Immature natural killer cell (primary cell): ENCODE measurements at regions not wholly inside any gene's neighbourhood (a gene's known extent, or its start where the extent isn't known, plus 50 kb on each side); places are given as distances from the start of the nearest gene placed in this dataset.
"Not testable (repeated sequence)": the region's sequence is repeated elsewhere in the genome, so short reads cannot be mapped to it uniquely, and the experiment has no call there.

Source experiments
- DNase-seq, 3 donors: peaks; one replicate each; pipeline ENCODE4 v3.0.0; 2022; ENCODE audit warnings: mixed read lengths in 1 of 3
- H3K27ac Mint-ChIP-seq, 6 donors: one replicate each; pipeline ENCODE4 v1.8.0; 2020; ENCODE audit warnings: mixed read lengths in 6 of 6, mild to moderate bottlenecking in 5 of 6, inconsistent platforms in 4 of 6, moderate library complexity in 3 of 6
- H3K27me3 Mint-ChIP-seq, 3 donors: one replicate each; pipeline ENCODE4 v1.8.0; 2020 to 2021; ENCODE audit warnings: low read depth in 3 of 3, mild to moderate bottlenecking in 3 of 3, mixed read lengths in 3 of 3, moderate library complexity in 3 of 3, inconsistent platforms in 1 of 3
- H3K36me3 Mint-ChIP-seq, 3 donors: one replicate each; pipeline ENCODE4 v1.8.0; 2020; ENCODE audit warnings: mixed read lengths in 3 of 3, inconsistent platforms in 2 of 3, mild to moderate bottlenecking in 2 of 3
- H3K4me1 Mint-ChIP-seq, 2 donors: one replicate each; pipeline ENCODE4 v1.8.0; 2020; ENCODE audit warnings: inconsistent platforms in 2 of 2, mild to moderate bottlenecking in 2 of 2, mixed read lengths in 2 of 2, moderate library complexity in 1 of 2
- H3K4me3 Mint-ChIP-seq, 5 donors: one replicate each; pipeline ENCODE4 v1.8.0; 2020; ENCODE audit warnings: mild to moderate bottlenecking in 5 of 5, mixed read lengths in 5 of 5, inconsistent platforms in 3 of 5, moderate library complexity in 3 of 5
- H3K9me3 Mint-ChIP-seq, 6 donors: one replicate each; pipeline ENCODE4 v1.8.0; 2020; ENCODE audit warnings: mild to moderate bottlenecking in 6 of 6, mixed read lengths in 6 of 6, inconsistent platforms in 4 of 6, moderate library complexity in 3 of 6

GRCh38 chr6:141460743-141461484 lies 671.8 kb upstream of the GJE1 start:
- H3K36me3 Mint-ChIP-seq, result no peaks in the 10 kb centered on the region
- H3K27ac Mint-ChIP-seq, result no peak overlapping the region

DNA sequence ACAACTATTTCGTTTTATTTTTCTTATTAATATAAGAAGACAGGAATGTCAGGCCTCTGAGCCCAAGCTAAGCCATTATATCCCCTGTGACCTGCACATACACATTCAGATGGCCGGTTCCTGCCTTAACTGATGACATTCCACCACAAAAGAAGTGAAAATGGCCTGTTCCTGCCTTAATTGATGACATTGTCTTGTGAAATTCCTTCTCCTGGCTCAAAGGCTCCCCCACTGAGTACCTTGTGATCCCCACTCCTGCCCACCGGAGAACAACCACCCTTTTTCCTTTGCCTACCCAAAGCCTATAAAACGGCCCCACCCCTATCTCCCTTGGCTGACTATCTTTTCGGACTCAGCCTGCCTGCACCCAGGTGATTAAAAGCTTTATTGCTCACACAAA lies 672.5 kb upstream of the GJE1 start:
- peak overlapping the region in 1 of 6 donors; percentile 31 for H3K27ac Mint-ChIP-seq
- H3K4me3 Mint-ChIP-seq, H3K9me3 Mint-ChIP-seq, H3K36me3 Mint-ChIP-seq, H3K27me3 Mint-ChIP-seq, DNase-seq: not testable (repeated sequence)
- H3K4me1 Mint-ChIP-seq, result peaks cover 6 to 16% of the 10 kb centered on the region in 2 donors

More at GRCh38 chr6:141460743-141461484, 671.8 kb upstream of the GJE1 start:
- Mint-ChIP-seq H3K4me1 (peaks cover 6 to 16% of the 10 kb centered on the region in 2 donors), H3K4me3 (no peak overlapping the region), H3K27me3 (peaks cover 0 to 3% (median 2%) of the 10 kb centered on the region in 3 donors), H3K9me3 (no peaks in the 10 kb centered on the region)
- DNase-seq, result no peak

GRCh38 chr6:141457984-141458383 lies 674.7 kb upstream of the GJE1 start:
- H3K4me1 Mint-ChIP-seq, H3K27ac Mint-ChIP-seq, DNase-seq: not testable (repeated sequence)

GRCh38 chr6:141452354-141452686 lies 680.4 kb upstream of the GJE1 start:
- Mint-ChIP-seq H3K27ac (no peak overlapping the region), H3K9me3 (no peaks in the 10 kb centered on the region), H3K36me3 (no peaks in the 10 kb centered on the region)

More at GRCh38 chr6:141457984-141458383, 674.7 kb upstream of the GJE1 start:
- not testable (repeated sequence) for H3K4me3 Mint-ChIP-seq, H3K9me3 Mint-ChIP-seq, H3K36me3 Mint-ChIP-seq, H3K27me3 Mint-ChIP-seq

DNA sequence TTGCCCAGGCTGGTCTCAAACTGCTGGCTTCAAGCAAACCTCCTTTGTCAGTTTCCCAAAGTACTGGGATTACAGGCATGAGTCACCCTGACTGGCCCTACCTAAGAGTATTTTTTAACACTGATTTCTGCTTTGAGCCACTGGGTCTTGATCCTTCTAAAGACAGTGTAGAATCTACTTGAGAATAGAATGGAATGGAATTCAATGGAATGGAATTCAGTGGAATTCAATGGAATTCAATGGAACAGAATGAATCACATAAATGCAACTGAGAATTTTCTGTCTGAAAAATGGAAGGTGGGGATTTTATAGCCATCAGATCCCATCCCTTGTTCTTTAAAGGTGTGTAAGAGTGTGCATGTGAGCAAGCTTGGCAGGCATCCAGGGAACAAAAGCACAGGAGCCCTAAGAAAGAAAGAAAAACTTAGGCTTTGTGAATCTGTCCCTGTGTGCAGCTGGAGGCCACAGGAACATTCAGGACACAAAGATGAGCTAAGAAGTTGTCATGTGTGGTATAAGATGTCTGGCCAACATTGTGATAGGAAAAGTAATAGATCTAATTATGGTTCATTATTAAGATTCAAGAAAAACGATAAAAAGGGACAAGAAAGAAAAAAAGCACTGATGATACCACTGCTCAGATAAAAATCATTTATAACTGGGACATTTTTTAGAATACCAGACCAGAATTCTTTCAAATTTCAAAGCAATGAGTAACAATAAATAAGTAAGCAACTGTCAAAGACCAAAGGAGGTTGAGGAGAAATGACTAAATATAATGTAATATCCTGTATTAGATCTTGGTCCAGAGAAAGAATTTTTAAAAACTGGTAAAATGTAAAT lies 681.0 kb upstream of the GJE1 start:
- H3K4me3 Mint-ChIP-seq, result no peak overlapping the region
- peaks cover 0 to 1% (median 0%) of the 10 kb centered on the region in 3 donors for H3K27me3 Mint-ChIP-seq
- no peaks in the 10 kb centered on the region for H3K36me3 Mint-ChIP-seq
- H3K4me1 Mint-ChIP-seq, result no peaks in the 10 kb centered on the region
- DNase-seq, result no peak
- no peaks in the 10 kb centered on the region for H3K9me3 Mint-ChIP-seq
- H3K27ac Mint-ChIP-seq, result no peak overlapping the region

More at GRCh38 chr6:141452354-141452686, 680.4 kb upstream of the GJE1 start:
- Mint-ChIP-seq H3K27me3 (peaks cover 0 to 1% (median 0%) of the 10 kb centered on the region in 3 donors), H3K4me3 (no peak overlapping the region), H3K4me1 (no peaks in the 10 kb centered on the region)
- no peak for DNase-seq

DNA sequence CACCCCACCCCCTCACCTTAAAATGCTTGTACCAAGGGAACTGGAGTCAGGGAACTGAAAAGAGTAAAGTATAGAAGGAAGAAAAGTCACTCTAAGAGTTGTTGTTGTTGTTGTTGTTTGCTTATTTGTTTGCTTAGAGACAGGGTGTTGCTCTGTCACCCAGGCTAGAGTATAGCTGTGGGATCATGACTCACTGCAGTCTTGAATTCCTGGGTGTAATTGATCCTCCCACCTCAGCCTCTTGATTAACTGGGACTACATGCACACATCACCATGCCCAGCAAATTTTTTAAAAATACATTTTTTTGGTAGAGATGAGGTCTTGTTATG lies 681.6 kb upstream of the GJE1 start:
- H3K27me3 Mint-ChIP-seq, result peaks cover 0 to 1% (median 0%) of the 10 kb centered on the region in 3 donors
- no peak overlapping the region for H3K27ac Mint-ChIP-seq
- no peaks in the 10 kb centered on the region for H3K9me3 Mint-ChIP-seq

DNA sequence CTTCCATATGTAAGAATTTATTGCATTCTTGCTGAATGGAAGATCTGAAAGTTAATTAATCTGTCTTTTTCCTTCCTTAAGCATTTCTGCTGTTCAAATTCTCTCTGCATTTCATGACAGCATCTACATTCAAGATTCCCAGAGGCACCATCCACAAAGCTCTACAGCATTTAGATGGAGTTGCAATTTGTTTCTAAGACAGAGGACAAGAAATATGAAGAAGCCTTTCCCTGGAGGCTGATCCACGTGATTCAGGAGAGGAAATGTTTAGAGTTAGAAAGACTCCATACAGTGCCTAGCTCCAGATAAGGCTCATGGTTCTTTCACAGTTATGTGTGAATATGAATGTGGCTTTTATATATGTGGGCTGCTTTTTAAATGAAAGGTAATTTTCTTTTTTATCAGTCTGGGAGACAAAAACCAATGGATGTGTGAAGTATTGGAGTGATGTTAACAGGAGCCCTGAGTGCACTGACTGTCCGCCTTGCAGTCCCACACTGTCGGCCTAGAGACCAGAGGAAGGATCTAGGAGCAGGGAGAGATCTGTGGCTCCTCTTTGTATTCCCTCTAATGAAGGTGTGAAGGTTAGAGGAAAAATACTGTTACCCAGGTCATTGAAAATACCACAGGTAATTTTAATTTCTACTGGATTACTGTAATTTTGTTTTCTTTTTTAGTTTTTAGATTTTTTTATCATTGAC lies 686.6 kb upstream of the GJE1 start:
- no peaks in the 10 kb centered on the region for H3K4me1 Mint-ChIP-seq
- DNase-seq, result no peak
- no peaks in the 10 kb centered on the region for H3K27me3 Mint-ChIP-seq
- H3K9me3 Mint-ChIP-seq, result no peaks in the 10 kb centered on the region
- H3K27ac Mint-ChIP-seq, result no peak overlapping the region
- no peaks in the 10 kb centered on the region for H3K36me3 Mint-ChIP-seq
- H3K4me3 Mint-ChIP-seq, result no peak overlapping the region

More for the DNA sequence above, 681.6 kb upstream of the GJE1 start:
- Mint-ChIP-seq H3K36me3 (no peaks in the 10 kb centered on the region), H3K4me3 (no peak overlapping the region), H3K4me1 (no peaks in the 10 kb centered on the region)
- no peak for DNase-seq

DNA sequence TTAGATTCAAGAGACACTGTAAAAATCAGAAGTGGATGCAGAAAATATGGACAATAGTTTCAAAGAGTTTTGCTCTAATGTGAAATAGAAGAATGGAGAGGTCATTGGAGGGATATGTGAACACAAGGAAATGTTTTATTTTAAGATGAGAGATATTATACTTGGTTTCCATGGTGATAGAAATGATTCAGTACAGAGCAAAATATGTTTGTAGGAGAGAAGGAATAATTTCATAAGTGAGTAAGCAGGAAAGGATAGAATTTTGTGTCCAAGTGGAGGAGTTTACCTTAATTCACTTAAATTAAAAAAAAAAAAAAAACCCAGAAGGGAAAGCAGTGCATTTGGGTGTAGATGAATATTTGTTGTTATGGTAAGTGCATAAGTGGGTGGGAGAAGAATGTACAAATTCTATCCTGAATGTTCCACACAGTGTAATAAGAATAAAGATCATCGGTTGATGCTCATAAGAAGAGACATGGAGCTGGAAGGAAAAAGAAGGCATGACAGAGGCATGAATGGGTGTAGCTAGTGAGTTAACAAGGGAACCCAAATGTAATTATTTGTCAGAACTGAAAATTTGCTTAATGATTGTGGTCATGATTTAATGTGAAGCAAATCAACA lies 688.9 kb upstream of the GJE1 start:
- no peak overlapping the region for H3K4me3 Mint-ChIP-seq
- no peaks in the 10 kb centered on the region for H3K36me3 Mint-ChIP-seq
- no peaks in the 10 kb centered on the region for H3K9me3 Mint-ChIP-seq
- no peaks in the 10 kb centered on the region for H3K4me1 Mint-ChIP-seq
- no peaks in the 10 kb centered on the region for H3K27me3 Mint-ChIP-seq
- no peak for DNase-seq
- H3K27ac Mint-ChIP-seq, result no peak overlapping the region

GRCh38 chr6:141443032-141443431 lies 689.7 kb upstream of the GJE1 start:
- no peak for DNase-seq
- H3K36me3 Mint-ChIP-seq, result no peaks in the 10 kb centered on the region
- no peaks in the 10 kb centered on the region for H3K4me1 Mint-ChIP-seq

DNA sequence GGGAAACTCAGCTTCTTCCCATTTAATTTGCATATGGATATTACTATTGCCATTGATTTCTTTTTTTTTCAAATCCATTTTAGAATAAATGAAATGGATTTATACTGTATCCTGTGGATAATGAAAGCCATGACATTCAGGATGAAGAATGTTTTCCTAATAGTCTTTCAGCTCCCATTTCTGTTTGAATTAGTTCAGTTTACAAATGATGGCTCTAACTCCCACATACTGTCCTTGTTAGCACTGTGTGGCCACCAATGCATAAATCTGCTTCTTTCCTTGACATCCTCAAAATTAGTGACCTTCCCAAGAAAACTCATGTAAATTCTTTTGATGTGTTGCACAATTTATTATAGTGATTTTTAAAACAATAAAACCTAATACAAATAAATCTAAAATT lies 693.2 kb upstream of the GJE1 start:
- no peak overlapping the region for H3K27ac Mint-ChIP-seq
- H3K4me3 Mint-ChIP-seq, result no peak overlapping the region
- H3K27me3 Mint-ChIP-seq, result peaks cover 0 to 2% (median 0%) of the 10 kb centered on the region in 3 donors
- H3K9me3 Mint-ChIP-seq, result no peaks in the 10 kb centered on the region
- no peak for DNase-seq
- H3K4me1 Mint-ChIP-seq, result no peaks in the 10 kb centered on the region
- H3K36me3 Mint-ChIP-seq, result no peaks in the 10 kb centered on the region

More at GRCh38 chr6:141443032-141443431, 689.7 kb upstream of the GJE1 start:
- H3K9me3 Mint-ChIP-seq, result no peaks in the 10 kb centered on the region
- H3K27ac Mint-ChIP-seq, result no peak overlapping the region
- H3K4me3 Mint-ChIP-seq, result no peak overlapping the region
- no peaks in the 10 kb centered on the region for H3K27me3 Mint-ChIP-seq

DNA sequence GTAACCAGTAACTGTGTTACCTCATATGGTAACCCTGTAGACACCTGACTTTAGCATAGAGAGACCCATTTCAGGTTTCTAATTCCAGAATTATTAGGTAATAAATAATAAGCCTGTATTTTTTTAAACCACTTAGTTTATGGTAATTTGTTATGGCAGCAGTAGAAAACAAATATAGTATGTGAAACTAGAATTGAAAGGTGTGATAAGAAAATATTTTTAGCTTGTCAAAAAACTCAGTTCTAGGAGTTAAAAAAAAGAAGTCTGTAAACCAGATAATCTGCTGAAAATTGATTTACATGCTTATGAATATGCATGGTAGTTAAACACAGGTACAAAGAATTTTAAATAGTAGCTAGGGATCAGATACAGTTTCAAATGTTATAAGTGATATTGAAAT lies 695.0 kb upstream of the GJE1 start:
- no peak for DNase-seq
- no peak overlapping the region for H3K27ac Mint-ChIP-seq
- H3K9me3 Mint-ChIP-seq, result no peaks in the 10 kb centered on the region
- H3K4me1 Mint-ChIP-seq, result no peaks in the 10 kb centered on the region
- H3K36me3 Mint-ChIP-seq, result no peaks in the 10 kb centered on the region
- peaks cover 0 to 2% (median 0%) of the 10 kb centered on the region in 3 donors for H3K27me3 Mint-ChIP-seq
- H3K4me3 Mint-ChIP-seq, result no peak overlapping the region

- H3K27ac Mint-ChIP-seq, result no peak overlapping the region
- no peak for DNase-seq
- H3K27me3 Mint-ChIP-seq, result peaks cover 0 to 2% (median 0%) of the 10 kb centered on the region in 3 donors
- H3K36me3 Mint-ChIP-seq, result no peaks in the 10 kb centered on the region
- no peaks in the 10 kb centered on the region for H3K4me1 Mint-ChIP-seq
- no peaks in the 10 kb centered on the region for H3K9me3 Mint-ChIP-seq
- no peak overlapping the region for H3K4me3 Mint-ChIP-seq
These were observed 695.7 kb upstream of the GJE1 start for GRCh38 chr6:141437011-141437410.

- H3K36me3 Mint-ChIP-seq, result peaks cover 6 to 15% (median 11%) of the 10 kb centered on the region in 3 donors
- peaks cover 8 to 21% (median 13%) of the 10 kb centered on the region in 6 donors for H3K9me3 Mint-ChIP-seq
- H3K4me3 Mint-ChIP-seq, result no peak overlapping the region
- DNase-seq, result no peak
- H3K27ac Mint-ChIP-seq, result no peak overlapping the region
- peaks cover 0 to 24% (median 5%) of the 10 kb centered on the region in 3 donors for H3K27me3 Mint-ChIP-seq
- H3K4me1 Mint-ChIP-seq, result no peaks in the 10 kb centered on the region
These were observed 706.2 kb upstream of the GJE1 start for GRCh38 chr6:141426400-141426980.
